GM12878 (cell line): ENCODE measurements at regions not wholly inside any gene's neighbourhood (a gene's known extent, or its start where the extent isn't known, plus 50 kb on each side); places are given as distances from the start of the nearest gene placed in this dataset.

ENCODE experiments used
- BCL11A ChIP-seq: IDR thresholded peaks from 2 replicates; pipeline ENCODE4 v1.6.1; 2011; ENCODE audit warnings: low read depth, low read length
- EZH2 ChIP-seq: IDR thresholded peaks from 2 replicates; pipeline ENCODE4 v1.6.1; 2012; ENCODE audit warnings: low read depth, mild to moderate bottlenecking, control low read depth, inconsistent platforms, low read length, borderline replicate concordance; ENCODE audit not compliant: control insufficient read depth
- TF ChIP-seq, protein P1 (sequence below): IDR thresholded peaks from 2 replicates; pipeline ENCODE4 v1.6.1; 2011; ENCODE audit warnings: low read depth, low read length, improper control_type of control experiment, borderline replicate concordance

DNA sequence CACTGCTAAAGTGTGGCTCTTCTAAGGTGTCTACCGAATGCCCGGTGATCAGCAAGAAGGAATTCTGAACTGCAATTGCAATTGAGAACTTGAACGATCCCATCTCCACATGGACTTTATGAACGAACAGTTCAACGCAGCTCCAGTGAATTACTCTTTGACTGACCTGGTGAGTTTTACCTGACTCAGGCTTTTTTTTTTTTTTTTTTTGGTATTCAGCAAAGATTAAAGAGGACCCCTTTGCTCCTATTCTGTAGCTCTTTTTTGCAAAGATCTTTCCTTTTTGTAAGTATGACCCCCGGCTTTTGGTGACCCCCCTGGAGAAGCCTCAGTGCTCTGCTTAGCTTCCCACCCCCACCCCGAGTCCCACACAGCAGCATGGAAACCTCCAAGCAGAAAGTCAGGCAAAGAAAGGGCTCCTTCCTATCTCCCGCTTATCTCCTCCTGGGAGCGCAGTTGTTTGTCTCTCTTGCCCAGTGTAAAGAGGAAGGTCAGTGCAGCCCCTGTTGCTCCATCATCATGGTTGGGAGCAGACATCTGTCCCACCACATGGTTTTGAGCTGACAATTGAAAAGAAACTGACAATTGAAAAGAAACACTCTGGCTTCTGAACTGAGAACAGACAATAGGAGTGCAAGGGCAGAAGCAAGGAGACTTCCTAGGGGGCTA, 72.1 kb upstream of the DIO3 start:
- TF ChIP-seq, protein P1, sequence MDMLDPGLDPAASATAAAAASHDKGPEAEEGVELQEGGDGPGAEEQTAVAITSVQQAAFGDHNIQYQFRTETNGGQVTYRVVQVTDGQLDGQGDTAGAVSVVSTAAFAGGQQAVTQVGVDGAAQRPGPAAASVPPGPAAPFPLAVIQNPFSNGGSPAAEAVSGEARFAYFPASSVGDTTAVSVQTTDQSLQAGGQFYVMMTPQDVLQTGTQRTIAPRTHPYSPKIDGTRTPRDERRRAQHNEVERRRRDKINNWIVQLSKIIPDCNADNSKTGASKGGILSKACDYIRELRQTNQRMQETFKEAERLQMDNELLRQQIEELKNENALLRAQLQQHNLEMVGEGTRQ: no peak
- TF ChIP-seq BCL11A (no peak), EZH2 (no peak)
